NCI-H774 (cell line): ENCODE measurements at regions not wholly inside any gene's neighbourhood (a gene's known extent, or its start where the extent isn't known, plus 50 kb on each side); places are given as distances from the start of the nearest gene placed in this dataset.

ENCODE experiments used
- DNase-seq: peaks from one replicate; lab custom pipeline; 2025; lab: John Stamatoyannopoulos, UW

DNA sequence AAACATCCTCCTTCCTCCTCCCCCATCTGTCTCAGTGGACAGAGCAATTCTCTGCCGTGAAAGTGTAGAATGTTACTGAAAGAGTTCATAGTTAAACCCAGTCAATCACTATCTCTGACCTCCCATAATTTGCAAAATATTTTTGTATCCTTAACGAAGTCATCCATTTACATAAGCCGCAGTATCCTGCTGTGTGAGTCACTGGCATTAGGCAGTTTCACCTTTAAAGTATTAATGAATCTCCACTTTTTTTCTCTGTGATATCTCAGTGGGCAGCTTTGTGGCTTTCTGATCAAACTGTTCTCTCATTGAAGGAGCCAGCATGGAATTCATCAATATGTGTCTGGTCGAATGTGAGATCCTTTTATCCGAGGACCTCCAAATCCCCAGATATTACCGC, 678.6 kb upstream of the TENM3 start:
- DNase-seq = no peak

DNA sequence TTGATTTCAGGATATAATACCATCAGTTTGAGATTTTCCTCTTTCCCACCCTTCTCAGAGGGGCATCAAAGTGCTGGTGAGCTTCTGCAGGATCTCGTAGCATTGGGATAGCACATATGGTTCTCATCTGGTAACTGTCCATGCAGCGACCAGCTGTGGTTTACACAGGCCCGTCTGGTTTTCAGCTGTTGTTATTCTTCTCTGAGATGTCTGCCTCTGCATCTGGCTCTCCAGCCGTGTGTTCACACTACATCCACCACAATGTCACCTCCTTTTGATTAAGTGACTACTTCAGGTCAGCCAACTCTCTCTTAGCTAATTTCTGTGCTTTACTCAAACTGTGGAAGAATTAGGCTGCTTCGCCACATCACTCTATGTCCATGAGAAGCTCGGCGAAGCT, 676.7 kb upstream of the TENM3 start:
- DNase-seq = no peak

DNA sequence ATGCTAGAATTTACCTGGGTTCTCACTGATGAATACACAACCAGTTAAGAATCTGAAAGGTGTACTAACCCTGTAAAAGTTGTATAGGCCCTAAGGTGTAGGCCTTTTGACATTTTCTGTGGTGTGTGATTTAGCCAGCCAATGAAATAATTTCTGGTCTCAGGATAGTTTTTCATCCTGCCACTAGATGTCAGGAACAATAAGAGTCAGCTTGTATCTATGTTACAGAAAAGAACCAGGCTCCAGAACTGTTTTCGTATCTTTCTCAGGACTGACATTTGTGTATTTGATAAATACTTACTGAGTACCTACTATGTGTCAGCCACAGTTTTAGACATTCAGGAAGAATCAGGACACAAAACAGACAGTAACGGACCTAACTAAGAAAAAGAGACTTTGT, 673.6 kb upstream of the TENM3 start:
- no peak for DNase-seq

DNA sequence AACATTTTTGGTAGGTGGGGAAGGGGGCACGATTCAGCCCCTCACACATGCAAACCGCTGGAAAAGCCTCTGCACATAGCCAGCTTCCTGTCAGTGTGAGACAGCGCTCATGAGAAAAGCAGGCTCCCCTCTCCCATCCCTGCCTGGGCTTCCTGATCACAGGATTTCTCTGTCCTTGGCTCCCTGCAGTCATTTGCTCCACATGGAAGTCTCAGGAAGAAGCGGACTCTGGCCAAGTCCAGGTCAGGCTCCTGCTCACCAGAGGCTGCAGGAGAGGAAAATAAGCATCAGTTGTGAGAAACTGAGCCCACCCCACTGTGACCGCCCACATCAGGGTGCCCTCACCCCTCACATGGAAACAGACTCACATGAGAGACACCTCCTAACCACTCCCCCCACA, 664.3 kb upstream of the TENM3 start:
- DNase-seq = no peak

DNA sequence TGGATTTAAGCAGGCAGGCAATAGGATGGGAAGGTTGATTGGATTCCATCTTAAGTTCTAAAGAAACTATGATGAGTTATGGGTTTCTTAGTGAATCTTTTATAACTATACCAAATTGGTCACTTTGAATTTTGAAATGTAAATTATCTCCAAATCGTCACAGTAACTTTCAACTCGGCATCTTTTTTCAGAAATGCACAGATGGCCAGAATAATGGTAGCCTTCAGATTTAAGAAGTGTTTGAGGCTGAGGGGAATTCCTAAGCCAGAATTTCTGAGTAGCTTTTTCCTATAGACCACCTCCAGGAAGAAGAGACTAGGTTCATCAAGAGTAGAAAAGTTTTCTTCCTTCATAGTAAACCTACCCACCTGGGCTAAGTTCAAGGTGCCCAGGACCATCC, 663.7 kb upstream of the TENM3 start:
- no peak for DNase-seq

DNA sequence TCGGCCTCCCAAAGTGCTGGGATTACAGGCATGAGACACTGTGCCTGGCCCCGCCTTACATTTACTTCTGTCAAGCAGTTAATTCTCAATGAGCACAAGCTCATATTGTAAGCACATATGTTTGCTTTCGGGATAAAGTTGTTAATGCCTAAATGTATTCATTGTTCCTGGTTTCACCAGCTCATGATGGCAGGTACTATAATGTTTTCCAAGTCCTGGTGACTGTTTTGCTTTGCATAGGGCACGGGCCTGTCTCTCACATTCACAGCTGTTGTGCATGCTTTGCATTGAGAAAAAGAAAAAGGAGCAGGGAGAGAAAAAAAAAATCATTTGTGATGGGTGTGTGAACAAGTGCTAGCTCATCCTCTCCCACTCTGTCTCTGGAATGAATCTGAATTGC, 661.2 kb upstream of the TENM3 start:
- no peak for DNase-seq

DNA sequence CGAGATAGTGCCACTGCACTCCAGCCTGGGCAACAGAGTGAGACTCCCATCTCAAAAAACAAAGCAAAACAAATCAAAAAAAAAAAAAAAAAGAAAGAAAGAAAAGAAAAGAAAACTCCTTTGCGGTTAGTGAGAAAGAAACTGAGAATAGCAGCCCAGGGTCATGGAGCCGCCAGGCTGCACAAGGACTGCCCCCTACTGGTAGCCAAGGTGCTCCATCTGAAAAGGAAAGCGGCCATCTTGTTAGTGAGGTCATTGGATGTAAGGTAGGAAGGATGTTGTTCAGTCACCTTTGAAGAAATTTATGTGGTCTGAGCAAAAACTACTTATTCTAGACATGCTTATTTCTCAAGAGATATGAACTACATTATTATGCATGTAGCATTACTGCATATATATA, 660.6 kb upstream of the TENM3 start:
- DNase-seq = no peak

DNA sequence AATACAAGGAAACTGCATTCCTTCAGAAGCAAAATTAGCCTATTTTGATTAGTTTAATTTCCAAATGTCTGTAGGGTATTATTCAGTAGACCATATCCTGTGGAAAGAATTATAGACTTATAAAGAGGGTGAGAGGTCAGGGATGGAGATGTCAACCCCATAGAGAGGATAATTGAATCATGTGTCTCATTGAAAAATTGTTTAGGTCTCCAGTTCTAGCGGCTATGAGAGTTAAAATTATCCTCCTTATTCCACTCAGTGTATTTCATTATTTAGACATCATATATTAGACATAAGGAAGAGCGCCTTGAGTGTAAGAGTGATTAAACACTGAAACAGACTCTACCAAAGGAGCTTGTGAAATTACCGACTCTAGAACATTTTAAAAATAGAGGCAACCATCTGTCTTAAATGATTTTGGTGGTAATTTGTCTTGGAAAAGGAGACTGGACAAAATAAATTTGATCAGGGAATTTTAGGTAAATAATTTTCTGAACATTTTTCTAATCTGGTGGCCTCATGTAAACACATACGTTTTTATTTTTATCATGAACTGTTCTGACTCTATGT, 654.4 kb upstream of the TENM3 start:
- no peak for DNase-seq

DNA sequence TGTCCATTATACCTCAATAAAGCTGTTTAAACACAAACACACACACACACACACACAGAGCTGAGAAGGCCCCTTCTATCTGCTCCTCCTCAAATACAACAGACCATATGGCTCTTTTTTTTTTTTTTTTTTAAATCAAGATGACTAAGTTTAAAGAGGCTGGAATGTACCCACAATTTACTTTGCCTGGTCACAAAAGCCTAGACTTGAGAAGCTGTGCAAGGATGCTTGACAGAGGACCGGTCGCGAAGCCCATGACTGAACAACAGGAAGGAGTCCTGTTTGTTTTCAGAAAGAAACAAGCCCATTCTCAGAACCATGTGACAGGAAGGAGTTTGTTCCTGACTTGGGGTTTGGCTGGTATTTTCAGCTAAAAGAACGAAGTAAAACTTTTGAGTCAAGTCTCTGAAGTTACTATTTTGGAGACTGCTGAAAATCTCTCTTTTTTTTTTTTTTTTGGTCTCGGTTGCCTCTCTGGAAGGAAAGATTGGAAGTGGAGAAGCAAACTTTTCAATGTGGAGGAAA, 650.9 kb upstream of the TENM3 start:
- DNase-seq = no peak

DNA sequence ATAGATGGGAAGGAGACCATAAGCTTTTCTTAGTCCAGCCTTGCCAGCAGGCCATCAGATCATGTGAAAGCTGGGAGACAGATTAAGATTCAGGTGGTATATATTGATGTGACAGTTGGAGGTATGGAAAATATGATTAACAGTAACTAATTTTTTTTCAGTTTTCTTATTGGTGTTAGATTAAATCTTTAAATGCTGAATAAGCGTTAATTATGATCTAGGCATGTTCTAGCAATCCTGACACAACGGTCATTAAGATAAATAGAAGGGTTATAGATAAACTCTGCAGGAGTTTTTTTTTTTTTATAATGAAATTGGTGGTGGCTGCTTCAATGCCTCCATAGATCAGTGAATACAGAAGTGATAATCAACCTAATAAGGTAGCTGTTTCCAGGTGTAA, 649.5 kb upstream of the TENM3 start:
- no peak for DNase-seq

DNA sequence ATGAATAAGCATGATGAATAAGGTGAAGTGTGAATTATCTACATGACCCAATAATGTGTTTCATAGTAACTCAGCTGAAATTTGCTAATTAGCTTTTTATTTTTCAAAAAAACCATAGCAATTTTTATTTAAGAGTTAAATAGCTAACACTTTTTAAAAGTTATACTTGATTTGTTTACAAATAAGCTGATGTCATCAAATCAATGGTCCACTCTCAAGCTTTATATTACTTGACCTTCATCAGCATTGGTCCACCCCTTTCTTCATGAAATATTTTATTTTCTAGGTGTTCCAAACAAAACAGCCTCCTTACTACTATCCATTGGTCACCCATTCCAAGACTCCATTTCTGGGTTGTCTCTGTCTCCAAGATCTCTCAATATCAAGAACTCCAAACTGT, 649.0 kb upstream of the TENM3 start:
- no peak for DNase-seq

DNA sequence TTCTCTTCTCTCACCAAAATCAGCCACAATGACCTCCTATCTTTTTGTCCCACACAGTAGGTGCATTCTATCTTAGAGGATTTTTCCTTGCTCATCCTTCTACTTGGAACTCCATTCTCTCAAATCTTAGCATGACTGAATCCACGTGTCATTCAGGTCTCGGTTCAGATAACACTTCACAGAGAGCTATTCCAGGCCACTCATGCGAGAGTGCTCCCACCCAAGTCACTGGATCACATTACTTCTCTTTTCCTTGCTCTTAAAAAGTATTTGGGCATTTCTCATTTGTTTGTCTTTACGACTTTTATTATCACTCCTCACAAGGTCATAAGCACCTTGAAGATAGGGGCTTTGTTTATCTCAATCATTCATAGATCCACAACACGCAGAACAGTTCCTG, 647.5 kb upstream of the TENM3 start:
- no peak for DNase-seq

DNA sequence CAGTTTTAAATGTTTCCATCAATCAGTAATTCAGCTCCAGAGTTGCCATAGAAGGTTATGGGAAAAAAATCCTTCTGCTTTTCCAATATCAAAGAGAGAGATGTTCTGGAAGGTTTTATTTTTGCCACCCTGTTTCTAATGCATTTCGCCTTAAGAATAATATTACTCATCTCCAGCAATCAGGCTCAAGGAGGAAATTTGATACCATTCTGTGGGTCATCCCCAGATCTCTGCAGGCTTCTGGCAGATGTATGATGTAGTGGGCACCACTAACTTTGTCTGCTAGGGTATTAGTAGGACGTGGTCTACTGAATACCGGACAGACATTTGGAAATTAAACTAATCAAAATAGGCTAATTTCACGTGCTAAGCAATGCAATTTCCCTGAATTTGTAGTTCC, 645.4 kb upstream of the TENM3 start:
- no peak for DNase-seq

DNA sequence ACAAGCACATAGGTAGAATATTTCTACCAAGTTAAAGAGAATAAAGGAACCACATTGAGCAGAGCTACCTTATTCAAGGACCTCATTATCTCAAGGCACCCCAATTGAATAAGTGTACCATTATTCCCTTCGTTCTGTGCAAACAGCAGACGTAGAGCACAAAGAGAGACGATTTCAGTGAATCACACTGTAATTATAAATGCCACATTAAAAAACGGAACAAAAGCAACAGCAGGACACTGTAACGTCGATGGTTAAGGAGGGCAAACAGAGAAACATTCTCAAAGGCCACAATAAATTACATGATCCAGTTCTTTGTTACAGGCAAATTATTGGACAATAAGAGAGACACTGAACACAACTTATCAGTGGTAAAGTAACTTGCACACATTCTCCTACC, 644.1 kb upstream of the TENM3 start:
- DNase-seq = peak; percentile 12

DNA sequence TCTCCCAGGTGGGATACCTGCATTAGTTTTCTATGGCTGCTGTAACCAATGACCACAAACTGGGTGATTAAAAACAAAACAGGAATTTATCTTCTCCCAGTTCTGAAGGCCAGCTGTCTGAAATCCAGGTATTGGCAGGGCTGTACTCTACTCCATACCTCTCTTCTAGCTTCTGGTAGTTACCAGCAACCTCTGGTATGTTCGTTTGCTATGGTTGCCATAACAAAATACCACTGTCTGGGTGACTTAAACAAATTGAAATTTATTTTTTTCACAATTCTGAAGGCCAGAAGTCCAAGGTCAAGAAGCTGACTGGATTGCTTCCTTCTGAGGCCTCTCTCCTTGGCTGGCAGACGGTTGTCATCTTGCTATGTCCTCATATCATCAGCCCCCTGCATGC, 642.1 kb upstream of the TENM3 start:
- no peak for DNase-seq

DNA sequence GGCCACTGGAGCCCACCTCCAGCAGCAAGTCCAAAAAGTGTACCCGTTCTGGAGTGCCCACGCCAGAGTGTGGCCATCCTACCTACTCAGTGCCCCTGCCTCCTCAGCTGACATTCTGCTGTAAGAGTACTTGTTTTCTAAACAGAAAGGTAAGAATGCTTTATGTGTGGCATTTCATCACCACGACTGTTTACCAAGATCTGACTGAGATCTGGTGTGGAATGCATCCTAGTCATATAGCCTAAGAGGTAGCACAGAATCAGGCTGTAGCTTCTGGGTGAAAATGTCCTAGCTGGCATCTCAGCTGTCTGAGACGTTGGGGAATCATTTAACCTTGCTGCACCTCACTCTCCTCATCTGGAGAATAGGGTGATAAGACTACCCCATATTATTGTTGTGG, 638.7 kb upstream of the TENM3 start:
- no peak for DNase-seq

DNA sequence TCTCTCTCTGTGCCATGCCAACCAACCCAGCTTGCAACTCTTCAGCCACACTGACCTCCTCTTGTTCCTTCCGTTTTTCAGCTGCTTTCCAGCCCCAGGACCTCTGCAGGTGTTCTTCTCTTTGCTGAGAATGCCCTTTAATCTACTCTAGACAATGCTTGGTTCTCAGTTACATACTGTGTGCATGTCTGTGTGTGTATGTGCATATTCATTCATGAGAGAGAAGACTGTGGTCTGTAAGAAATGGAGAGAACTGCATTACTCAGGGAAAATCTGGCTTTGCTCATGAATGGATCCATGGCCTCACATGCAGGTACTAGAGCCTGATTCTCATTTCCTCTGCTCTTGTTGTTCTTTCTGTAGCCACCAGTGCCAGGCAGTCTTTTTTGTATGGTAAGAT, 636.9 kb upstream of the TENM3 start:
- no peak for DNase-seq

DNA sequence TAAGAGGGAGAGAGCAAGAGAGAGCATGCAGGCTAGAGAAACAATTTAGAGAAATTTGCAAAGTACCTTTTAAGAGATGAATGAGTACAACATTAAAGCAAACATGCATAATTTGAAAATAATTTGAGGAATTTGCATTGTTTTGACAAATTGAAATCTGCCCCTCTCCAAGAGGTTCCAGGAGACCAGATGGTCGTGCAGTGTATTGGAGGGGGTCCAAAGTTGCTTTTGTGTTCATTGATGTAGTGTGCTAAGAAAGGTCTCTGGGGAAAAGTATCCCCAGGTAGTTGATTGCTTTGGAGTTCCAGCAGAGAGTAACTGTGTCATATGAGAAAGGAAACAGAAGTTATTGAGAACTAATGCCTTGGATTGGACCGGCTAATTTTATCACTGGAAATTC, 635.0 kb upstream of the TENM3 start:
- DNase-seq = no peak

DNA sequence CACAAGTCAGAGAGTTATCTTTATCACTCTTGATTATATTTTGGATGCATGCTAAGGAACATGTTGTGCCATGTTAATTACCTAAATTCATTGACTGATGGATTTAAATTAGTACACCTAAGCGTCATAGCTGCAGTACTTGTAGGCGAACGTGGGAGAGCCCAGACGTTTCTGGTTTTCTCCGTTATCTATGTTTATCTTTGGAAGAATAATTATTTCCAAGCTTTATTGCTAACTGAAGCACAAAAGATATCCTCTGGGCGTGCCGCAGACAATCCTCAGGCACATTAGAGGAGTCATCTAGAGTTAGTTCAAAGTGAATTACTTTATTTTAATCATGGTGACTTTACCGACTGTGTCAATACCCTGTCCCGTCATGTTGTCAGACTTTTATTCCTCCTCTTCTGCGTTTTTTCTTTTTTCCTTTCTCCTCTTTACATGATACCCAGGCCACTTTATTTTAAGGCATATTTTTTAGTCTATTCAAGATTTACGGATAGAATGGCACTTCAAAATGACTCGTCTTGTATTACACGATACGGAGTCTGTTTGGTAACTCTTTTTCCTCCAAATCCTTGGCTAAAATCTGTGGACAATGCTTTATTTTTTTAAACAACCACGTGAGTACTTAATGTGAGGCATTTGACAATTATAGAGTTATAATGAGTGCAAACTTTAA, 632.0 kb upstream of the TENM3 start:
- DNase-seq = no peak

DNA sequence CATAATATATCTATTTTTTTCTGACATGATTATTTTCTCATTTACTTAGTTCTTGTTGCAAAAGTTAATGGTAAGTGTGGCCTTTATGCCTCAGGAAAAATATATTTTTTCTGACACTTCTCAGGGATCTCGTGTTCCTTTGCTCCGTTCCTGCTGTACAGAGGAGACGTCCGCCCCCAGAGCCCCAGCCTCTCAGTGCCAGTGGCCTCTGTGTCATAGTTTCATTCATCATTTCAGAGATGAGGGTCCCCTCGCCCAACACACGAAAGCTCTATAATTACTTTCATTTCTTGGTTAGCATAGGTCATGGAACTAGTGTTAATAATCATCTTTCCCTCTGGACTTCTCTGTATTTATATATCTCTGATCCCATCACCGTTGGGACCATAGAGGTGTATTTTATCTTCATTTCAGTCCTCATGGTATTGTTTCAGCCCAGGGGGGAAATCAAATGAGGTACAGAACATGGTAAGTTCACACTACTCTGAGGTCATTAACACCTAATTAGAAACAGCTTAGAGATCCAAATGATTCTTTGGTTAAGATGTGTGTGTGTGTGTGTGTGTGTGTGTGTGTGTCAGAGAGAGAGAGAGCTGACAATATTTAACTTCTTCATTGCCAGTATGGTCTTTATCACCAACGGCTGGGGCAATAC, 631.1 kb upstream of the TENM3 start:
- DNase-seq = no peak

DNA sequence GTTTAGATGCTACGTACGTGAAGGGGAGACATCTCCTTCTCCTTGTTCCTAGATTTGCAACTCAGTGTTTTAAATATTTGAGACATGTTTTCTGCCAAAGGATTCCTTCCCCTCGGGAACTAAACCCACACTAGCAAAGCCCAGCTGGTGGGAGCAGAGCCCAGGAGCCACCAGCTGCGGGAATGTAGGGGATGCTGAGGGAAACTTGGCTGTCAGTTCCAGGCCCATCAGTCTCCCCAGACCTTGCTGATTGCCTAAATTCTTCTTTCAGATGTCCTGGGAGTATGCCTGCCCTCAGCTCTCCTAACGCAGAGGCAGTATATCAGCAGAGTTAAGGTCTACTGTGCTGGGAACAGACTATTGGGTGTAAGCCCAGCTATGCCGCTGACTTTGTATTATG, 630.0 kb upstream of the TENM3 start:
- DNase-seq = no peak

DNA sequence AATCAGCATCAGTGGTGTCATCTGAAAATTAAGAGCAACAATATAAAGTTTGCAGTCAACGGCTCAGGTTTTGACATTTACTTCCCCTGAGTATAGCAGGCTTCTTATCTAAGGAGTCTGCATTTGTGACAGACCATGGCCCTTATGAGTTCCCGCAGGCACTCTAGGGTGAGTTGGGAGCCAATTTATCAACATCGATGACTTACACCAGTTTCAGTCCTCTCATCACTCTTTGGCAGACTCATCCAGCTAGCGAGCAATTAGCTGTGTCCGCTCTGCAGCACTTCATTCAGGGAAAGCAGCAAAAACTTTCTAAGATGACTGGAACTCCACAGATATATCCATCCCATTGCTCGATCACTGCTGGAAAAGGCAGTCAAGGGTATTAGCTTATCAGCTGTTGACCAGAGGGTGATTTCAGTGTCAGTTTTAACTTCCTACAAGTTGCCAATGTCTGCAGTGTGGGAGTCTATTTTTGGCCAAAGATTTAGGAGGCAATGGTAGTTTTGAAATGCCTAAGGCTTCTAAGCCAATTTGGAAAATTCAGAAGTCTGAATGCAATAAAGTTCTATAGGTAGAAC, 625.1 kb upstream of the TENM3 start:
- no peak for DNase-seq

DNA sequence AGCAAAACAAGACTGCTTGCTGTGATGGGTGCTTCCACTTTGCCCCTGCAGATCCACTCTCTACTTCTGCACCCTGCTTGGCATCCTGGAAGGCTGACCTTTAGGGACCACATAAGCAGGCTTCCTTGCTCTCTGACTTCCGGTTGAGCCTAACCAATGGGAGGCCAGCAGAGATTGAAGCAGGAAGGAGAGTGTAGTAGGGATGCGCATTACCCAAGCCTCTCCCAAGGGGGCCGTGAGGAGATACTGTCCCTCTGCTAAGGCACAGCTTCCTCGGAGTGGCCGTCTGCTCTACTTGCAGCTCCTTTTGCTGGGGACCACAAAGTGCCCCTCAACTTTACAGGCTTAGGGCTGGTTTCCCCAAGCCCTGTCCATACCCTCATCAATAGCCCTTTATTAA, 624.3 kb upstream of the TENM3 start:
- no peak for DNase-seq
